ENCODE measurements at regions not wholly inside any gene's neighbourhood (a gene's known extent, or its start where the extent isn't known, plus 50 kb on each side); places are given as distances from the start of the nearest gene placed in this dataset.

DNA sequence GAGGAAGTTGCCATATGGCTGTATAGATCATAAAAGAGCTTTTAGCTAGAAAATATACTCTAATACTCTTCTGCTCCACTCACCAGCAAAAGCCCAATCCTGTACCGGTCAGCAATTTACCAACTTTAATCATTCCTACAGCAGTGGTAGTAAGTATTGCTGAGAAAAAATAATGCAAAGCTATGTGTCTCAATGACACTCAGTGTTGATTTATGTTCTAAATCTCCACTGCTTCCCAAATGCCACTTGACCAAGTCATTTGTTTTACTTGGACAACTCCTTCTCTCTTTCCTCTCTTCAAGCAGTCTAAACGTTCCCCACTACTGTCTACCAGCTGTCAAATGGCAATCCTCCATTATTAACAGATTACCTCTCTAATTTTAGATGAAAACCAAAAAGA, 201.8 kb upstream of the GK2 start:
- TF ChIP-seq, protein P1, sequence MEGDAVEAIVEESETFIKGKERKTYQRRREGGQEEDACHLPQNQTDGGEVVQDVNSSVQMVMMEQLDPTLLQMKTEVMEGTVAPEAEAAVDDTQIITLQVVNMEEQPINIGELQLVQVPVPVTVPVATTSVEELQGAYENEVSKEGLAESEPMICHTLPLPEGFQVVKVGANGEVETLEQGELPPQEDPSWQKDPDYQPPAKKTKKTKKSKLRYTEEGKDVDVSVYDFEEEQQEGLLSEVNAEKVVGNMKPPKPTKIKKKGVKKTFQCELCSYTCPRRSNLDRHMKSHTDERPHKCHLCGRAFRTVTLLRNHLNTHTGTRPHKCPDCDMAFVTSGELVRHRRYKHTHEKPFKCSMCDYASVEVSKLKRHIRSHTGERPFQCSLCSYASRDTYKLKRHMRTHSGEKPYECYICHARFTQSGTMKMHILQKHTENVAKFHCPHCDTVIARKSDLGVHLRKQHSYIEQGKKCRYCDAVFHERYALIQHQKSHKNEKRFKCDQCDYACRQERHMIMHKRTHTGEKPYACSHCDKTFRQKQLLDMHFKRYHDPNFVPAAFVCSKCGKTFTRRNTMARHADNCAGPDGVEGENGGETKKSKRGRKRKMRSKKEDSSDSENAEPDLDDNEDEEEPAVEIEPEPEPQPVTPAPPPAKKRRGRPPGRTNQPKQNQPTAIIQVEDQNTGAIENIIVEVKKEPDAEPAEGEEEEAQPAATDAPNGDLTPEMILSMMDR (IDR thresholded peaks at IDR 0.05; ENCODE audit: low read length) = no peak
- TF ChIP-seq EZH2 (IDR thresholded peaks at IDR 0.05; ENCODE audit: borderline replicate concordance, low read length) = no peak
